ENCODE measurements at regions not wholly inside any gene's neighbourhood (a gene's known extent, or its start where the extent isn't known, plus 50 kb on each side); places are given as distances from the start of the nearest gene placed in this dataset.
"Not testable (repeated sequence)": the region's sequence is repeated elsewhere in the genome, so short reads cannot be mapped to it uniquely, and the experiment has no call there.

GRCh38 chr14:43105305-43105704, 1401.8 kb downstream of the FSCB start:
- DNase-seq (no peak), ATAC-seq (no peak)
- intact Hi-C loops (cut with DNase I): no loop called here

GRCh38 chr14:43090380-43090779, 1416.7 kb downstream of the FSCB start:
- intact Hi-C loops (cut with DNase I): no loop called here
- ATAC-seq (no peak), DNase-seq (no peak)

- ATAC-seq (no peak), DNase-seq (no peak)
- intact Hi-C loops (cut with DNase I): no loop called here
Observed at GRCh38 chr14:43087666-43088065, 1419.4 kb downstream of the FSCB start.

- ATAC-seq (no peak), DNase-seq (no peak)
- intact Hi-C loops (cut with DNase I): no loop called here
Observed at GRCh38 chr14:43085819-43086218, 1421.3 kb downstream of the FSCB start.

- DNase-seq; intact Hi-C loops (cut with DNase I); ATAC-seq: not testable (repeated sequence)
Observed at GRCh38 chr14:43067372-43067771, 1439.7 kb downstream of the FSCB start.

- no peak for DNase-seq
- ATAC-seq: no peak
- intact Hi-C loops (cut with DNase I): no loop called here
Observed at GRCh38 chr14:43056106-43056505, 1449.4 kb downstream of the LRFN5 start.

GRCh38 chr14:43052897-43053296, 1446.2 kb downstream of the LRFN5 start:
- intact Hi-C loops (cut with DNase I): no loop called here
- ATAC-seq (no peak), DNase-seq (no peak)

- no peak for ATAC-seq
- DNase-seq: no peak
- intact Hi-C loops (cut with DNase I): no loop called here
Observed at GRCh38 chr14:43043850-43044249, 1437.2 kb downstream of the LRFN5 start.

- intact Hi-C loops (cut with DNase I): no loop called here
- ATAC-seq: no peak
- no peak for DNase-seq
Observed at GRCh38 chr14:43042408-43042807, 1435.7 kb downstream of the LRFN5 start.

GRCh38 chr14:43041976-43042375, 1435.3 kb downstream of the LRFN5 start:
- DNase-seq (no peak), ATAC-seq (no peak)
- intact Hi-C loops (cut with DNase I): no loop called here

GRCh38 chr14:43041207-43041606, 1434.5 kb downstream of the LRFN5 start:
- DNase-seq: no peak
- intact Hi-C loops (cut with DNase I): no loop called here

GRCh38 chr14:43039881-43040280, 1433.2 kb downstream of the LRFN5 start:
- DNase-seq: no peak
- intact Hi-C loops (cut with DNase I): no loop called here
- no peak for ATAC-seq

More at GRCh38 chr14:43041207-43041606, 1434.5 kb downstream of the LRFN5 start:
- ATAC-seq: no peak

- intact Hi-C loops (cut with DNase I): no loop called here
- ATAC-seq (no peak), DNase-seq (no peak)
Observed at GRCh38 chr14:43031598-43031997, 1424.9 kb downstream of the LRFN5 start.

GRCh38 chr14:43022094-43022800, 1415.6 kb downstream of the LRFN5 start:
- ATAC-seq: no peak
- intact Hi-C loops (cut with DNase I): no loop called here
- DNase-seq: no peak

GRCh38 chr14:43019826-43020225, 1413.2 kb downstream of the LRFN5 start:
- DNase-seq (no peak), ATAC-seq (no peak)
- intact Hi-C loops (cut with DNase I): no loop called here

GRCh38 chr14:43014338-43014737, 1407.7 kb downstream of the LRFN5 start:
- no peak for DNase-seq
- intact Hi-C loops (cut with DNase I): no loop called here
- no peak for ATAC-seq

- DNase-seq (no peak), ATAC-seq (no peak)
- intact Hi-C loops (cut with DNase I): no loop called here
Observed at GRCh38 chr14:43012817-43013216, 1406.1 kb downstream of the LRFN5 start.

- ATAC-seq: no peak
- intact Hi-C loops (cut with DNase I): no loop called here
Observed at GRCh38 chr14:43005807-43006206, 1399.1 kb downstream of the LRFN5 start.

GRCh38 chr14:43003845-43004244, 1397.2 kb downstream of the LRFN5 start:
- ATAC-seq (no peak), DNase-seq (no peak)
- intact Hi-C loops (cut with DNase I): no loop called here

More at GRCh38 chr14:43005807-43006206, 1399.1 kb downstream of the LRFN5 start:
- DNase-seq: no peak

GRCh38 chr14:43001731-43002130, 1395.1 kb downstream of the LRFN5 start:
- no peak for DNase-seq
- ATAC-seq: no peak
- intact Hi-C loops (cut with DNase I): no loop called here

- intact Hi-C loops (cut with DNase I): no loop called here
- DNase-seq: no peak
- ATAC-seq: no peak
Observed at GRCh38 chr14:42994051-42994736, 1387.5 kb downstream of the LRFN5 start.

Data from left cardiac atrium (tissue), 4 donors.